Keratinocyte (primary cell): ENCODE measurements at regions not wholly inside any gene's neighbourhood (a gene's known extent, or its start where the extent isn't known, plus 50 kb on each side); places are given as distances from the start of the nearest gene placed in this dataset.

ENCODE experiments used
- DNase-seq: peaks from one replicate; pipeline ENCODE4 v3.0.0-alpha.2; 2011; ENCODE audit warnings: low read depth, missing footprints, low spot score
- FAIRE-seq: peaks from 2 replicates; lab custom pipeline; 2011; peaks lifted over from hg19 to GRCh38; lab: Jason Lieb, UNC
- H2AFZ ChIP-seq: 2 replicates; pipeline ENCODE4 v1.6.0; 2012; ENCODE audit warnings: low read length, control low read depth, inconsistent platforms; ENCODE audit not compliant: control insufficient read depth
- H3K27ac ChIP-seq: 2 replicates; pipeline ENCODE4 v1.5.1; 2011; ENCODE audit warnings: low read length; ENCODE audit not compliant: control insufficient read depth, insufficient read depth
- H3K27me3 ChIP-seq: 3 replicates; pipeline ENCODE4 v1.6.0; 2011; ENCODE audit warnings: low read length; ENCODE audit not compliant: control insufficient read depth, insufficient read depth; ENCODE audit errors: extremely low read depth
- H3K36me3 ChIP-seq, 2 experiments: 2 replicates in 1 of 2; 3 replicates in 1 of 2; pipeline ENCODE4 v1.5.1; 2011; ENCODE audit warnings: low read length in 2 of 2, mild to moderate bottlenecking in 1 of 2; ENCODE audit not compliant: control insufficient read depth in 2 of 2, insufficient read depth in 2 of 2; ENCODE audit errors: extremely low read depth in 1 of 2
- H3K4me1 ChIP-seq: 3 replicates; pipeline ENCODE4 v1.5.1; 2011; ENCODE audit warnings: low read length; ENCODE audit not compliant: control insufficient read depth, insufficient read depth; ENCODE audit errors: extremely low read depth
- H3K4me2 ChIP-seq: 3 replicates; pipeline ENCODE4 v1.6.0; 2011; ENCODE audit warnings: low read depth, low read length; ENCODE audit not compliant: control insufficient read depth, insufficient read depth; ENCODE audit errors: extremely low read depth
- H3K4me3 ChIP-seq, 3 experiments: fragments of 200-600 bp in 1 of 3; sonication (generic) in 1 of 3; 2 replicates in 2 of 3; 3 replicates in 1 of 3; pipeline ENCODE4 v1.5.1; 2011 to 2016; ENCODE audit warnings: low read length in 3 of 3, mild to moderate bottlenecking in 3 of 3, control low read depth in 2 of 3, inconsistent platforms in 1 of 3, low read depth in 1 of 3, mixed read lengths in 1 of 3, mixed run types in 1 of 3, moderate library complexity in 1 of 3; ENCODE audit not compliant: control insufficient read depth in 2 of 3, insufficient read depth in 2 of 3; ENCODE audit errors: extremely low read depth in 1 of 3
- H3K79me2 ChIP-seq: 2 replicates; pipeline ENCODE4 v1.6.0; 2012; ENCODE audit warnings: low read length; ENCODE audit not compliant: control insufficient read depth, insufficient read depth
- H3K9ac ChIP-seq: 3 replicates; pipeline ENCODE4 v1.6.0; 2011; ENCODE audit warnings: low read length; ENCODE audit not compliant: control insufficient read depth, insufficient read depth; ENCODE audit errors: extremely low read depth
- H3K9me1 ChIP-seq: 3 replicates; pipeline ENCODE4 v1.6.0; 2011; ENCODE audit warnings: low read length; ENCODE audit not compliant: control insufficient read depth, insufficient read depth; ENCODE audit errors: extremely low read depth
- H3K9me3 ChIP-seq: 2 replicates; pipeline ENCODE4 v1.5.1; 2012; ENCODE audit warnings: low read depth, low read length; ENCODE audit not compliant: control insufficient read depth
- H4K20me1 ChIP-seq: 3 replicates; pipeline ENCODE4 v1.6.0; 2011; ENCODE audit warnings: low read length; ENCODE audit not compliant: control insufficient read depth, insufficient read depth; ENCODE audit errors: extremely low read depth
- EZH2 ChIP-seq: IDR thresholded peaks from one replicate; pipeline ENCODE4 v1.6.1; 2012; ENCODE audit warnings: inconsistent platforms, mild to moderate bottlenecking, low read length, moderate library complexity
- dilution Hi-C: fragments of 300-500 bp; cut with MboI; formaldehyde crosslinking; loops from one replicate; pipeline ENCODE4 v1.7.0; 2020; ENCODE audit warnings: low sequenced_read_pairs; ENCODE audit not compliant: extremely low pct_ligation_motif_present
- TF ChIP-seq, protein P1 (sequence below), 3 experiments: IDR thresholded peaks in 1 of 3; conservative IDR thresholded peaks in 1 of 3; optimal IDR thresholded peaks in 1 of 3; 2 replicates in 2 of 3; 3 replicates in 1 of 3; pipeline versions ENCODE3 to v1.5.1; 2011; ENCODE audit warnings: low read length in 3 of 3, mild to moderate bottlenecking in 3 of 3, moderate library complexity in 2 of 3, control low read depth in 1 of 3, inconsistent platforms in 1 of 3; ENCODE audit not compliant: insufficient read depth in 2 of 3; ENCODE audit errors: extremely low read depth in 1 of 3

DNA sequence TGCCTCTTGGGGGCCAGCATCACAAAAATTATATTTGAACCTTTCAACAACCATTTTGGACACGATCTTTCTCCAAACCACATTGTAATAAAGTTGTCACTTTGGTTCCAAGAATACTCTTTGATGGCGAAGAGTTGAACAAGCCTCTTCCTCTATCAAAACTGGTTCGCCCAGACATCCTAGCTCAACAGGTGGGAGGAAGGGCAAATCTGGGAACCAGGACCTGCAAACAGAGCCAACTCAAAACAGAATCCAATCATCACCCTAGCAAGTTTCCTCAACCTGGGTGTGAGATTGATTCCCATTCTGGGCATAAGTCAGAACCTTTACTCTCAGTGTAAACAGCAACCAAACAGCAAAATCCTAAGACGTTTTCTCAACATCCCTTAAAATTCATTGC lies 141.2 kb upstream of the RREB1 start:
- DNase-seq (no peak), FAIRE-seq (no peak)
- Histone ChIP-seq H4K20me1 (no peaks in the 10 kb centered on the region), H3K27ac (no peak overlapping the region), H3K9ac (no peak overlapping the region), H3K36me3 (no peaks in the 10 kb centered on the region), H3K9me3 (no peaks in the 10 kb centered on the region), H3K4me3 (no peak overlapping the region), H3K79me2 (no peaks in the 10 kb centered on the region), H3K27me3 (no peaks in the 10 kb centered on the region), H3K4me2 (no peak overlapping the region), H3K9me1 (no peaks in the 10 kb centered on the region), H2AFZ (no peak overlapping the region), H3K4me1 (peaks cover 29% of the 10 kb centered on the region)
- dilution Hi-C loops = no loop called here
- no peak for TF ChIP-seq EZH2
- TF ChIP-seq, protein P1, sequence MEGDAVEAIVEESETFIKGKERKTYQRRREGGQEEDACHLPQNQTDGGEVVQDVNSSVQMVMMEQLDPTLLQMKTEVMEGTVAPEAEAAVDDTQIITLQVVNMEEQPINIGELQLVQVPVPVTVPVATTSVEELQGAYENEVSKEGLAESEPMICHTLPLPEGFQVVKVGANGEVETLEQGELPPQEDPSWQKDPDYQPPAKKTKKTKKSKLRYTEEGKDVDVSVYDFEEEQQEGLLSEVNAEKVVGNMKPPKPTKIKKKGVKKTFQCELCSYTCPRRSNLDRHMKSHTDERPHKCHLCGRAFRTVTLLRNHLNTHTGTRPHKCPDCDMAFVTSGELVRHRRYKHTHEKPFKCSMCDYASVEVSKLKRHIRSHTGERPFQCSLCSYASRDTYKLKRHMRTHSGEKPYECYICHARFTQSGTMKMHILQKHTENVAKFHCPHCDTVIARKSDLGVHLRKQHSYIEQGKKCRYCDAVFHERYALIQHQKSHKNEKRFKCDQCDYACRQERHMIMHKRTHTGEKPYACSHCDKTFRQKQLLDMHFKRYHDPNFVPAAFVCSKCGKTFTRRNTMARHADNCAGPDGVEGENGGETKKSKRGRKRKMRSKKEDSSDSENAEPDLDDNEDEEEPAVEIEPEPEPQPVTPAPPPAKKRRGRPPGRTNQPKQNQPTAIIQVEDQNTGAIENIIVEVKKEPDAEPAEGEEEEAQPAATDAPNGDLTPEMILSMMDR (optimal IDR thresholded peaks at IDR 0.05 in 1 of 3, IDR thresholded peaks at IDR 0.05 in 1 of 3, conservative IDR thresholded peaks at IDR 0.05 in 1 of 3; ENCODE audit: extremely low read depth in 1 of 3, insufficient read depth in 2 of 3, low read length in 3 of 3) = no peak

DNA sequence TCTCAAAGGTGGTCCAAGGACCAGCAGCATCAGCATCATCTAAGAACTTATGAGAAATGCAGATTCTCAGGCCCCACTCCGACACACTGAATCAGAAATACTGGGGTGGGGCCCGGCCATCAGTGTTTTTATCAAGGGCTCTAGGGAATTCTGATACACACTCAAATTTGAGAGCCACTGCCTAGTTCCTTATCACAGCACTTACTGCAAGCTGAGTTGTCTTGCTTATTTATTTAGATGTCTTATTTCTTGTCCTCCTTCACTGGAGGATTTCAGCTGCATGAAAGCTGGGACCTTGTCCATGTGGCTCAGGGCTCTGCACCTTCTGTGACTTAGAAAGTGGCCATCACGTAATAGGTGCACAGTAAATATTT lies 139.4 kb upstream of the RREB1 start:
- Histone ChIP-seq H4K20me1 (no peaks in the 10 kb centered on the region), H3K9me3 (no peaks in the 10 kb centered on the region), H3K4me2 (no peak overlapping the region), H3K4me1 (peaks cover 42% of the 10 kb centered on the region), H3K9ac (no peak overlapping the region), H3K27me3 (no peaks in the 10 kb centered on the region), H3K36me3 (no peaks in the 10 kb centered on the region), H3K27ac (no peak overlapping the region), H2AFZ (no peak overlapping the region), H3K9me1 (no peaks in the 10 kb centered on the region), H3K79me2 (no peaks in the 10 kb centered on the region), H3K4me3 (no peak overlapping the region)
- TF ChIP-seq, protein P1 (optimal IDR thresholded peaks at IDR 0.05 in 1 of 3, IDR thresholded peaks at IDR 0.05 in 1 of 3, conservative IDR thresholded peaks at IDR 0.05 in 1 of 3; ENCODE audit: extremely low read depth in 1 of 3, insufficient read depth in 2 of 3, low read length in 3 of 3) = no peak
- TF ChIP-seq EZH2 = no peak
- FAIRE-seq (no peak), DNase-seq (no peak)
- dilution Hi-C loops = no loop called here
